GM19438 (cell line): ENCODE measurements at regions not wholly inside any gene's neighbourhood (a gene's known extent, or its start where the extent isn't known, plus 50 kb on each side); places are given as distances from the start of the nearest gene placed in this dataset.
"Not testable (repeated sequence)": the region's sequence is repeated elsewhere in the genome, so short reads cannot be mapped to it uniquely, and the experiment has no call there.

Source experiments
- ATAC-seq: cut with Tn5 transposase; IDR thresholded peaks from one replicate; pipeline ENCODE4 v1.9.1; 2021; ENCODE audit warnings: low read depth; ENCODE audit not compliant: unreplicated experiment

DNA sequence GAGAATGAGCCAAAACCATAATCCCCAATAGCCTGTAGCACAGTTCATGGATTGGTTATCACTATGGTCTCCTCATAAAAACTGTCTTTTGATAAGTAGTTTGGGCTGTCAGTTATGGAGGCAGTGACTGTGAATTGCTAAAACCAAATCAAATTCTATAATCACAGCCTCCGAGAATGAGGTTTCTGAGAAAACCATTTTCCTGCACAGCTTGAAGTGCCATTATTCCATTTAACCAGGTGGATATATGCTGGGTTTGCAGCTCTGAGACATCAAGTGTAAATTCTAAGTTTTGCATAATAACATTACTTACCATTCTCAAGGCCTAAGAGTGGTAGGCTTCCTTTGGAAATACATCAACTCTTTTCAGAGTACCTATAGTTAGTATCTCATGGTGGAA lies 485.4 kb downstream of the FRK start:
- no peak for ATAC-seq

DNA sequence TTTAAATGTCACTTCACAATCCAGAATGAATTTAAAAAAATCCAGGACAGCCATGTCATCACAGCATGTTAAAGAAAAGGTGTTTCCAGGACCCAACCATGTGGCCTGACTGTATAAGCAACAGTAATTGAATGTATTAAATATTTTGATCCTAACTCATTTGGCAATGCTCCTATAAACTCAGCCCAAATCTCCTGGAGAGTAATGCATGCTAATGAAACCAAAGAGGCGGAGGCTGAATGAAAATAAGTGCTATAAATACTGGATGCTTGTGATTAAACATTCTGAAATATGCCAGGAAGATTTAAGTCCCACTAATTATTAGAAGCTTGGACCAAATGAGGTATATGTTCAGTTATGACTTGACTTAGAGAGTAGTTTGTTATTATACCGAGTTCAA lies 486.8 kb downstream of the FRK start:
- no peak for ATAC-seq

DNA sequence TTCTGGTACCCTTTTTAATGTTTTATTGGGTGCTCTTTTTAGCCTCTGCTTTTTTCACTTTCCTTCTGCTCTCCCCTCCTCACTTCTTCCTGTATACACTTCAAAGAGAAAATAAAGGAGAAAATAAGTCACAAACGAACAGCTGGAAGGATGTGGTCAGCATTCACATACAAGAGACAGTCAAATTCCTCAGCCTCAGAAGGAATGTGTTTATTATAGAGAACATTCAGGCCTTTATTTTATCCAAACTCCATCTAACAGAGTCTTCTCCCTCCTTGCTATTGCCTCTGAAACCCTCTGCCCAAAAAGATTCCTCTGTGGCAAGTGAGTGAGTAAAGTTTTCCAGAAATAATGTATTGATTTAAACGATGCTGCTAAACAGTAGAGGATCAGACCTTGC lies 490.4 kb downstream of the FRK start:
- no peak for ATAC-seq

DNA sequence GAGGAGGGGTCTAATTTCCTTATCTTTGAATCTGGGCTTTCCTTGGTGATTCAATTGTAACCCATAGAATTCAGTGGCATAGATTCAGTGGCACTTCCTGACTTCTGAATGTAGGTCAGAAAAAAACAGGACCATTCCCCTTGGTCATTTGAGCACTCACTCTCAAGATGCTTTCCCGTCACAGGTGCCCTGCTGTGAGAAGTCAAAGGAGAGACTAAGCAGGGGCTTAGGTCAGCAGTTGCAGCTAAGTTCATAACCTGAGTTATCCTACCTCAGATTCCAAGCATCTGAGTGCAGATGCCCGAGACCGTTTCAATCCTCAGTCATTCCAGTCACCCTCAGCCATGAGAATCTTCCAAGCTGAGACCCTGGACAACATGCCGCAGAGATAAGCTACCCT lies 506.6 kb downstream of the FRK start:
- ATAC-seq = no peak

DNA sequence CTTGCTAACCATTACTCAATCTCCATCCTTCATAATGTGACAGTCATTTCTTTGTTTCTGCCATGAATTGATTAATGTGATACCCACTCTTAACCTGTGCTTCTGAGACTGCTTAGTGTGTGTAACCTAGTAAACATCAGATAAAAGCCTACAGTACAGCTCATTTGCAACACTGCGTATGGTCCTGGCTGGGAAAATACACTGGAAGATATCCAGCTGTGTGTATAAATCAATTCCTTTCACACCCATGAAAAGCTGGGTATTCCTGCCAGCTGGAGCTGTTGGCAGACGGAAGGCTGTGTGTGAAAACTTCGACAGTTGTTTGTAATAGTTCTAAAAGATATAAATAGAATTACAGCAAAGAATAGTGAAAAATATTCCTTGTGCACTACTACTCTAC lies 509.2 kb downstream of the FRK start:
- ATAC-seq = no peak

DNA sequence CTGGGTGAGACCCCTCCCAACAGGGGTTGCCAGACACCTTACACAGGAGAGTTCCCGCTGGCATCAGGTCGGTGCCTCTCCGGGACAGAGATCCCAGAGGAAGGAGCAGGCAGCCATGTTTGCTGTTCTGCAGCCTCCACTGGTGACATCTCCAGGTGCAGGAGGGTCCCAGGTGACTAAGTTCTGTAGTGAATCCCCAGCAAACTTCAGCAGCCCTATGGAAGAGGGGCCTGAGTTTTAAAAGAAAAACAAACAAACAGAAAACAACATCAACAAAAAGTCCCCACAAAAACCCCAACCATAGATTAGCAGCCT lies 515.1 kb downstream of the FRK start:
- no peak for ATAC-seq

DNA sequence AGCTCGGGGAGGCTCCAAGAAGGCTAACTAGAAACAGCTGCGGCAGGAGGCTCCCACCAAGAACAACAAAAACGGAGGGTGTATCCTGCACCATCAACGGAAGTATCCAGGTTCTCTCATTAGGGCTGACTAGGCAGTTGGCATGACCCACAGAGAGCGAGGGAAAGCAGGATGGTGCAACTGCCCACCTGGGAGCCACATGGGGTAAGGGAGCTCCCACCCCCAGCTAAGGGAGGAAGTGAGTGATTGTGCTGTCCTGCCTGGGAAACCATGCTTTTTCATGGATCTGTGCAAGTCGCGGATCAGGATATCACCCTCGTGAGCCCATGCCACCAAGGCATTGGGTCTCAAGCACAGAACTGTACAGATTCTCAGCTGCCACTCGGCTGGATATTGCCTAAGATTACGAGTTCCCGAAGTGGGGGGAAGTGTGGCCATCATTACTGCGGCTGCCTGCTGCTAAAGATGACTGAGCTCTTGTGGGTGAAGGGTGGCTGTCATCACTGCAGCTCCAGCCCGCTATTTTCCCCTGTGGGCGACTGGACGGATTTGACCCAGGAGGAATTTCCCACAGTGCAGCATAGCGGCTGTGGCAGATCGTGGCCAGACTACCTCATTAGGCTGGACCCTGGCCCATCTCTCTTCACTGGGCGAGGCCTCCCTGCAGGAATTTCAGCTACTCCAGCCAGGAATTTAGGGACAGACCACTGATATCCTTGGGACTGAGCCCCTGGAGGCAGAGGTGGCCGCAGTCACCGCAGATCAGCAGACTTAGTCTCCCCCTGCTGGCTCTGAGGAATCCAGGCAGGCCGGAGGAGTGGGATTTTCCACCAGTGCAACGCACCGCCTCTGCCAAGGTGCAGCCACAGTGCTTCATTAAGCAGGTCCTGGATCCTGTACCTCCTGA lies 515.7 kb downstream of the FRK start:
- ATAC-seq = no peak

DNA sequence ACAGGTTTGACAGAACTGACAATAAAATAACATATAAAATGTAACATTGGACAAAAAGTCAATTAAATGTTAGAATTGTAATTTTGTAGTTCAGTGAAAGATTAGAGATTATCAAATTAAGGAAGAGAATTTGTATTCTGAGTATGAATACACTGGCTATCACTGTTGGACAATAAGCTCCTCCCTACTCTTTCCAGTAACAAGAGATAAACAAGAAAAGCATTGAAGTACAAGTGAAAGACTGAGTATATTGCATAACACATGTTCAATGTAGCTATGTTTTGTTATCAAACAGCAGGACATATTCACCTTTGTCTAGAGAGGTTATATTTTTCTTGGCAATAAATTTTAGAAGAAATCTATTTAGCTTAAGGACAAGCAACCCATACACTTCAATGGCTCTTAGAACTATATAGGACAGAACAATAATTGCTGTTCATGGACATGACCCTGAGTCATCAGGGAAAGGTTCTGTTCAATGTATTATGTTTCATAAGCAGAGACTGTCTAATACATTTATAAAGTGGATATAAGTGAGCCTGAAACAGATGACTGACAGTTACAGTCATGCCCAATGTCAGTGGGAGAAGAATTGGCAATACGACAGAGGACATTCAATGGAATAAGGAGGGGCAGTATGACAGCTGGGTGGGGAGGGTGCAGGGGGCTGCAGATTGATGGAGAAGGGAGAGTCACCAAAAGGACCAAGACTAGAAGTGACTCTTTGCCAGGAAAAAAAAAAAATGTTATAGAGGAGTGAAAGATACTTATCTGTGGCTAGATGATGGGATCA lies 520.4 kb downstream of the FRK start:
- no peak for ATAC-seq

DNA sequence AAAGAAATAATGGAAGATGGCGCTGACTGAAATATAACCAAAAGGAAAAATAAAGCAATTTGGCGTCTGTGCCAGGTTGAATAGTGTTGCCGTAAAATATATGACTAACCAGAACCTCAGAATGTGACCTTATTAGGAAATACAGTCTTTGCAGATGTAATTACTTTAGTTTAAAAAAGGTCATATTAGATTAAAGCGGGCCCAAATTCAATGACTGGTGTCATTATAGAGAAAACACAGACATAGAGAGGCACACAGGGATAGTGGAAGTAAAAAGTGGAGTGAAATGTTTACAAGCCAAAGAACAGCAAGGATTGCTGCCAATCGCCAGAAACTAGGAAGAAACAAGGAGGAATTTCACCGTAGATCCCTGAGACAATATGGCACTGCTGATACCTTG lies 521.2 kb downstream of the FRK start:
- ATAC-seq = no peak

DNA sequence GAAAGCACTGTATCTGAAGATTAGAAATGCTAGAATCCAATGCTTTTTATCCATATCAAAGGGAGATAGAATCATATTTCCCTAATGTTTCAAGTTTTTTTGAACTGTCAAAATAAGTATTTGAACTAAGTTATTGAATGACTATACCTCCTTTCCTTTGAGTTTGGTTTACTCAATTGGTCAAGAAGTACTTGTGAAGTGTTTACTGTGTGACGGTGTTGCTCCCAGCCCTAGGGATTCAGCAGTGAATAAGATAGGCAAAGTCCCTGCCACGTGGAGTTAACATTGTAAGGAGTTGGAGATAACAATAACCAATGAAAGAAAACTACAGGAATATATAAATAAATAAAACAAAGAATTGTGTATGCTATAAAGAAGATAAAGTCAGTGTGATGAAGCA lies 535.9 kb downstream of the FRK start:
- ATAC-seq = no peak

DNA sequence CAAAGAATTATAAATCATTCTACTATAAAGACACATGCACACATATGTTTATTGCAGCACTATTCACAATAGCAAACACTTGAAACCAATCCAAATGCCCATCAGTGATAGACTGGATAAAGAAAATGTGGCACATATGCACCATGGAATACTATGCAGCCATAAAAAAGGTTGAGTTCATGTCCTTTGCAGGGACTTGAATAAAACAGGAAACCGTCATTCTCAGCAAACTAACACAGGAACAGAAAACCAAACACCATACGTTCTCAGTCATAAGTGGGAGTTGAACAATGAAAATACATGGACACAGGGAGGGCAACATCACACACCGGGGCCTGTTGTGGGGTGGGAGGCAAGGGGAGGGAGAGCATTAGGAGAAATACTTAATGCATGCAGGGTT lies 538.9 kb downstream of the FRK start:
- ATAC-seq = not testable (repeated sequence)

DNA sequence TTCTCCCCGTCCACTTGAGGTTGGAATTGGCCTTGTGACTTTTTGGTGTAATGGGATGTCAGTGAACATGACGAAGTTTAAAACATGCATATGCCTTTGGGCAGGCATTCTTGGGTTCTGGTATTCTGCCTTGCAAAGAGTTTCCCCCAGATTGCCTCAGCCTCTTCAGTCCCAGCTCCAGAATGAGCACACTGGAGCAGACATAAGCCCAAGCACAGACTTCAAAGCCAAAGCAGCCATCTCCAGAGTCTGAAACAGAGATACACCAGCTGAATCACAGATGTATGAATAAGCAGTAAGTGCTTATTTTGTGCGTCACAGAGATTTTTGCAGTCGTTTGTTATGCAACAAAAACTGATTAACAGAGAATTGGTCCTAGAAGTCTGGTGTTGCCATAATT lies 546.0 kb downstream of the FRK start:
- no peak for ATAC-seq

DNA sequence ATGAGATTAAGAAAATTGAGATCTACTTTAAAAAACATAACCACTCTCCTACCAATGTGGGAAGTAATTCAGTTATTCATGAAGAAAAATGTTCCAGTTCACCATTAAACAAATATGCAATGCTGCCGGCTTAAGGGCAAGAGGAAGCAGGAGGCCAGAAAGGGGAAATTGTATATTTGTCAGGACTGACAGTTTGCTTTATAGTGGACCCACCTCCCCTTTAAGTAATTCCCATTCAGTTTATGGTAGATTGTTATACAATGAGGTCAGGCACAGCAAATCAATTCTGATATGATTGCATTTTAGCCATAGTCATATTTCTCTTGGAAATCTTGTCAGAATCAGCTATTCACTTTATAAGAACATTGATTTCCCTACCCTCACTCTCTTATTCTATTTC lies 547.8 kb downstream of the FRK start:
- no peak for ATAC-seq

DNA sequence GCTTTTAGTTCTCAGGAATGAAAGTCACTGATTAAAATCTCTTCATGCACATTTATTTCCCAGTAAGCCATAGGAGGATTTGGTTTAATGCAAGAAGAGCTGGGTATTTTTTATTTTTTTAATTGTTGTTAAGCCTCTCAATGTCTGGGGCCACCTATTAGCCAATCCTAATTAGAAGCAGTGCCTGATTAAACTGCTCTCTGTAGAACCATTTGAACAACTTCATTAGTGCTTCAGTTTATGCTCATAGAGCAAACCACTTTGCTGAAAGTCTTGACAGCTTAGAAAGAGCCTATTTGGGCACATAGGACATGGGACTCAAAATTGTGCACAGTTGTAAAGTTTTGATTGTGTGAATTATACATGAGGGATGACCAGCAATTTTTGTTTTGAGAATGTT lies 548.9 kb downstream of the FRK start:
- no peak for ATAC-seq

DNA sequence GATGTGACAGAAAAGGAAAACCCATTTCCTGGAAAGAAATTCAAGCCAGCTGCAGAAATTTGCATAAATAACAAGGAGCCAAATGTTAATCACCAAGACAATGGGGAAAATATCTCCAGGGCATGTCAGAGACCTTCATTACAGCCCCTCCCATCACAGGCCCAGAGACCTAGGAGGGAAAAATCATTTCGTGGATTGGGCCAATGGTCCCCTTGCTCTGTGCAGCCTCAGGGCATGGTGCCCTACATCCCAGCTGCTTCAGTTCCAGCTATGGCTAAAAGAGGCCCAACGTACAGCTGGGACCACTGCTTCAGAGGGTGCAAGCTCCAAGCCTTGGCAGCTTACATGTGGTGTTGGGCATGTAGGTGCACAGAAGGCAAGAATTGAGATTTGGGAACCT lies 558.3 kb downstream of the FRK start:
- ATAC-seq = not testable (repeated sequence)

DNA sequence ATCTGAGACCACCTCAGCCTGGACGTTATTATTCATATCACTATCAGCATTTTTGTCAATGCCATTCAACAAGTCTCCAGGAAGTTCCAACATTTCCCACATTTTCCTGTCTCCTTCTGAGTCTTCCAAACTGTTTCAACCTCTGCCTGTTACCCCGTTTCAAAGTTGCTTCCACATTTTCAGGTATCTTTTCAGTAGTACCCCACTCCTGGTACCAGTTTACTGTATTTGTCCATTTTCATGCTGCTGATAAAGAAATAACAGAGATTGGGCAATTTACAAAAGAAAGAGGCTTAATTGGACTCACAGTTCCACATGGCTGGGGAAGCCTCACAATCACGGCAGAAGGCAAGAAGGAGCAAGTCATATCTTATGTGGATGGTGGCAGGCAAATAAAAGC lies 565.5 kb downstream of the FRK start:
- no peak for ATAC-seq

DNA sequence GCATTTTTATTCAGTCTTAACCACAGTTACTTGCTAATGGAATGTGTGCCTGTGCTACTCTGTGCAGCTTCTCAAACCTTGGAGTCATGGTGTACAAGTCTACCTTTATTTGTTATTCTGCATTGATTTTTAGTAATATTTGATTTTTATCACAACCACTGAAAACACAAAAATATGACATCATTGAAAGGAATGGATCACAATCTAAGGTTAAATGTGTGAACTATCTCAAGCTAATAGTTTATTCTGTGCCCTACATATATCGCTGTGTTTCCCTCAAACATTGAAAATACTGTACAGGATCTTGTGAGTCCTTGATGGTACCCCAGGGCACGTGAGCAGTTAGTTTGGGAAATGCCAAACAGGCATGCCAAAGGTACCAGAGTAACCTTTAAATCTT lies 573.4 kb downstream of the FRK start:
- ATAC-seq = no peak

DNA sequence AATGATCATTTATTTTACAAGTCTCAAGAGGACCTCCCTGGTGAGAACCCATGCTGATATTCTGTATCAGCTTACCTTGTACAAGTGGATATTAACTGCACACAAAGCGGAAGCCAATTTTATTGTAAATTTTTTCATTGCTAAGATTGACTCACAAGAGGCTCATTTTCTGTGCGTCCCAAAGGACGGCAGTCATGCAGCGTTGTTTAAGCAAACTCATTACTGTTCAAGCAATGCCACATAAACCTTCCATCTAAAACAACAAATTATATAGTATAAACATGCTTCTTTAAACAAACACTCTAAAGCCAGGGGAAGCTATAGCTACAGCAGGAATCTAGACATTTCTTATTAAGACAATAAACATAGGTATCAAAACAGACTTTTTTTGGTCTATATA lies 575.3 kb downstream of the FRK start:
- no peak for ATAC-seq

DNA sequence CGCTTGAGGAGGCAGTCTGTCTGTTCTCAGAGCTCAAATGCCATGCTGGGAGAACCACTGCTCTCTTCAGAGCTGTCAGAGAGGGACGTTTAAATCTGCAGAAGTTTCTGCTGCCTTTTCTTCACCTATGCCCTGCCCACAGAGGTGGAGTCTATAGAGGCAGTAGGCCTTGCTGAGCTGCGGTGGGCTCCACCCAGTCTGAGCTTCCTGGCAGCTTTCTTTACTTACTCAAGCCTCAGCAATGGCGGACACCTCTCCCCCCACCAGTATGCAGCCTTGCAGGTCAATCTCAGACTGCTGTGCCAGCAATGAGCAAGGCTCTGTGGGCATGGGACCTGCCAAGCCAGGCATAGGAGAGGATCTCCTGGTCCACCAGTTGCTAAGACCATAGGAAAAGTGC lies 580.1 kb downstream of the FRK start:
- not testable (repeated sequence) for ATAC-seq

DNA sequence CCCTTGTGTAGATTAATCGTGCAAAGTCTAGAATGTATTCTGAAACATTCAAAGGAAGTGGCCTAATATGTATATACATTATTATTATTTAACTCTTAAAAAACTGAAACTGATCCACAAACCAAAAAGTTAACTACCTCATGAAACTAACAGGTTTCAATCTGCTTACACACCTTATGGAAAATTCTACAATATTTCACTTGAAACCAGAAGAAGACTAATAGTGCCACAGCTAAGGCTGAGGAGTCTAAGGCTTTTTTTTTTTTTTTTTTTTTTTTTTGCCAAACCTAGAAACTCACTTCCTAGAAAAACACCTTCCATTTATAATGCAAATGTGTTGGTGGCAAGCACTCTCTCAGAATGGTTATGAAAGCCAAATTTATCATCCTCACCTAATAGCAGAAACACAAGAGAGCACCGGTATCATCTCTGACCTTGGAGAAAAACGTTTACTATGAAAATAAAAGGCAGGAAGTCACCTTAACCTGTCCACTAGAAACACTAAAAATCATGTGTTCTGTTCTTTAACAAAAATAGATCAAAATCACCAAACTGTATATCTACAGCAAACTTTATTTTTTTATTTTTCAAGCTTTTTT lies 586.1 kb downstream of the FRK start:
- ATAC-seq = no peak

DNA sequence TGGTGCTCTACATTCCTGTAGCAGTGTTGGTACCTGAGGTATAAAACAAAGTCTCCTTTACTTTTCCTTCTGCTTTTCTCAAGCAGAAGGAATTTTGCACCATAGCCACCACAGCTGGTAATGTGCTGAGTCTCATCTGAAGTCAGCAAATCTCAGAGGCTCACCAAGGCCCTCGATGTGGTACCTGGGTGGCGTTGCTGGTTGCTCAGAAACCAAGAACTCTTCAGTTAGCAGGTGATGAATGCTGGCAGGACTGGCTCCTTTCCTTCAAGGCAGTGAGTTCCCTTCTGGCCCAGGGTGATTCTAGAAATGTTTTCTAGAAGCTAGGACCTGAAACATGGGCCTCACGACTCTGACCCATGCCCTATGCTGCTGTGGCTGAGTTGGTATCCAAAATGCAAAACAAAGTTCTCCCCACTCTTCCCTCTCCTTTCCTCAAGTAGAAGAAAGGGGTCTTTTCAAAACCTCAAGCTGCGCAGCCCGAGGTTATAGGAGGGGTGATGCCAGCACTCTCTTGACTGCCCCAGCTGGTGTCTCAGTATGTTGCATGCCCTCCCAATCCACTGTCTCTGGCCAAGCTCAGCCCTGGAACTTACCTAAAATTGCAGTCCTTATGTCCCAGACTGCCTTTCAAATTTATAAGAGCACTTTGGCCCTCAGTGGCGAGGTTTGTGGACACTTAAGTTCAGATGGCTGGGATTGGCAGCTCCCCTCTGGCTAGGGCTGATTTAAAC lies 592.3 kb downstream of the FRK start:
- no peak for ATAC-seq
